ENCODE measurements at regions not wholly inside any gene's neighbourhood (a gene's known extent, or its start where the extent isn't known, plus 50 kb on each side); places are given as distances from the start of the nearest gene placed in this dataset.
"Not testable (repeated sequence)": the region's sequence is repeated elsewhere in the genome, so short reads cannot be mapped to it uniquely, and the experiment has no call there.

DNA sequence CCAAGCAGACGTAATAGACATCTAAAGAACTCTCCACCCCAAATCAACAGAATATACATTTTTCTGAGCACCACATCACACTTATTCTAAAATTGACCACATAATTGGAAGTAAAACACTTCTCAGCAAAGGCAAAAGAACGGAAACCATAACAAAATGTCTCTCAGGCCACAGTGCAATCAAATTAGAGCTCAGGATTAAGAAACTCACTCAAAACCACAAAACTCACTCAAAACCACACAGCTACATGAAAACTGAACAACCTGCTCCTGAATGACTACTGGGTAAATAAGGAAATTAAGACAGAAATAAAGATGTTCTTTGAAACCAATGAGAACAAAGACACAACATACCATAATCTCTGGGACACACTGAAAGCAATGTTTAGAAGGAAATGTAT lies 1879.4 kb upstream of the CELF4 start:
- not testable (repeated sequence) for DNase-seq

DNA sequence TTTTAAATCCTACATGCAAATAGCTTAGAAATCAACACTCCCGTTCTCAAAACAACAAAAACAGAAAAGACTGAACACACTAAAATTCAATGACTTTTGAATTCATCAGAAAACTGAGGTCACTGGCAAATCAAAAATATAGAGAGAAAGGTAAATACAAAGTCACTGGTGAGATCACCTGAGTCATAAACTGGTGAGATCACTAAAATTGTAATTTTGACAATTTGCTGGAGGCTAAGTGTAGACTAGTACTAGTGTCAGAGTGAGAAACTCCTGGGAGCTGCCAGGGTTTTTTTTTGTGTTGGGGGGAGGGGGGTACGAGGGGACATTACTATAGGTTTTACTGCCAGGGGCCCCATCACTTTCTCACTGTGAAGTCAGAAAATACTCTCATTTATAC lies 1876.0 kb upstream of the CELF4 start:
- DNase-seq, result no peak

DNA sequence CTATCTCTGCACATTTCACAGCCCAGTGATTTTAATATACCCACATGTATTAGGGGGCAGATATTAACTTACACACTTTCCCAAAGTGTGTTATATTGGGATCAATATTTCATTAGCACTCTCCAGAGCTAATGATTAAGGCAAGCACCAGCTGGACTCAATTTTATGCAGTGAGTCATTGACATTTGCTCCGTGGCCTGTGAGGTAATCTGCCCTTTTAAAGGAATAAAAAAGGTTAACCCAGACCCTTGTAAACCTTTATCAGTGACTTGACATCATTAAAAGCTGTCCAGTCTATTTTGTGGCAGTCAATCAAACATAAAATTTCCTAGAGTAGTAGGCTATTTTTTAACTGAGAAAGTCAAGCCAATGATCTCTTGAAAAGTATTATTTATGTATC lies 1870.4 kb upstream of the CELF4 start:
- no peak for DNase-seq

DNA sequence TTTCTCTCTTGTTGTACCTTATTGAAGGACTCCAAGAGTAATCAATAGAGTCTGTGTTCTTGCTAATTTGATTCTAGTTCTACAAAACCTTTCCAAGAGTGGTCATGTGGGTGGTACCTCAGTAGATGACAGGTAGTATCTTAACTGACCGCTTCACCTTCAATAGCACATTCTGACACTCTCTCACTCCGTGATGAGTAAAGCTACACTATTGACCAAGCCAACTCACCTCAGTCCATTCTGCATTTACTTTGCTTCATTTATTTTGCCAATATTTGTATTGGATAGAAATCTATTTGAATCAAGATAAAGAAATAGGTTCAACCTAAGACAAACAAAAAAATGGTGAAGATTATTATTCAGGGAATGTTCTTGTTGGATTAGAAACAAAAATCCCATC lies 1869.6 kb upstream of the CELF4 start:
- DNase-seq, result no peak

DNA sequence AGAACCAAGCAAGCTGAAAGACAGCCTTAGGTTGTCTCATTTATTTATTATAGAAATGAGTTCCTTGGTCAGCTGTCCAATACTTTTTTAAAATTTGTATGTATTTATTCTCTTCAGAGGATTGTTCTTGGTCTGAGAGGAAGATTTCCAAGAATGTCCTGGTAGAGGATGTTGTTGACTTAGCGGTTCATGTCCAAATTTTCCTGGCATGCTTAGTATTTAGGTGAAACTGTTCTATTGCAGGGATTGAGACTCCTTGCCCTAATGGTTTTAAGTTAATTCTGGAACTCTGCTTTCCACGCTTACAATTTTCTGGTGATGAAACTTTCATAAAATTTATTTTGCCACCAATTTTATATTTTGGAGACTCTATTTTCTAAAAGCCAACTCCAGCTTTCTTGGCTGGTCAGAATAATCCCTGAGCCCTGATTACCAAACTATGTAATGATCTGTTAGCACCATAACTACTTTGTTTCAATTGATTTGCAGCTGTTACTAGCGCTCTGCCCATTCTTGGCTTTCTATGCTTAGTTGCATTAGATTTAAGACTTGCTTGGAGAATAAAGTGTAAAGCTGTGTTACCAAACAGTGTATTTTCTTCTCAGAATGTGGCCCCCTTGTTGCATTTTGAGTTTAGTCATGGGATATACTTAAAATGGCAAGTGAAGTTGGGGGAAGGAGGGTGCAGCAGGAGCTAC lies 1868.8 kb upstream of the CELF4 start:
- no peak for DNase-seq

DNA sequence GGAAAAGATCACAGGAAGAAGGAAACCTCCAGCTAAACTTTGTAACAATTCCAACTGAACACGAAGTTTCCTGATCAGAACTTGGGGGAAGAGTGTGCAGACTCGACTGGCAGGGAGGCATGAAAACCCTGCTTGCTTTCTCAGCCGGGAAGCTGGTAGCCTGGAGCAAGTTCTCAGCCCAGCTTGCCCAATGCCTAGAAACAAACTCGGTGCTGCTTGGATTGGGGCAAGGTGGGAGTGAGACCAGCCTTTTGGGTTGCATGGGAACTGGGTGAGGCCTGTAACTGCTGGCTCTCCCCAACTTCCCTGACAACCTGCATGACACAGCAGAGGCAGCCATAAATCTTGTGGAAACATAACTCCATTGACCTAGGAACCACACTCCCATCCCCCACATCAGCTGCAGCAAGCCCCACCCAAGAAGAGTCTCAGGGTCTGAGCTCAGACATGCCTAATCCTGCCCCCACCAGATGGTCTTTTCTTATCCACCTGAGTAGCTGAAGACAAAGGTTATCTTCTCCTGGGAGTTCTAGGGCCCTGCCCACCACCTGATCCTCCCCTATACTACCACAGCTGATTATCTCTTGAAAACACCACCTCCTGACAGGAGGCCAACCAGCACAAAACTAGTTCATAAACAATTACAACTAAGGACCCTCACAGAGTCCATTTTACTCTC lies 1859.7 kb upstream of the CELF4 start:
- no peak for DNase-seq

DNA sequence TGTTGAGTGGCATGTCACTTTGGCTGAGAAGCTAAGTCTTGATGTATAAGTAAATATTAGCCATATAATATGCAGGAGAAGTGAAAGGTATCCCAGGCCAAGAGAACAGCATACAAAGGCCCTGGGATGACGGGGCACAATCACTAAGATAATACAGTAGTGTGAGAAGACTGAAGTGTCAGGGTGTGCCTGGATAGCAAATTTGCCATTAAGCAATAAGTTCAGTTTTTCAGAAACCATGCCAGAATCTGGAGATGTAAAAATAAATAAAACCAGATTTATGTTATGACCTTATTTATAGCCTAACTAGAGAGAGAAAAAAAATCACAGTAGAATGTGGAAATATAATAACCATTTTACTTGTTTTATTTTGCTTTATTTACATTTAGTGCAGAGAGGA lies 1858.7 kb upstream of the CELF4 start:
- DNase-seq, result no peak

DNA sequence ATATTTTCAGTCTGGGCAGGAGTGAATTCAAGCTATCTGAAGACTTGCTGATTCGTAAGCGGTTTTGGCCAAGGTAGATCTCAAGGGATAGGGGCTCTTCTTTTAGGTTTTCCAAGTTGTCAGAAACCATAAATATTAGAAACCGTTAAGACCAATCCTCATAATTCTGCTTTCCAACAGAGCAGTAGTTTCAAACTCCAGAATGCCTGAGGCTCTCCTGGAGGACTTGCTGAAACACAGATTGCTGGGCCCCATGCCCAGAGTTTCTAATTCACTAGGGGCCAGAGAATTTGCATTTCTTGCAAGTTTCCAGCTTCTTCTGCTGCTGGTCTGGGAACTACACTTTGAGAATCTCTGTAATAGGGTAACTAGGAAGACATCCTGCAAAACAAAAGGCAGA lies 1855.7 kb upstream of the CELF4 start:
- no peak for DNase-seq

DNA sequence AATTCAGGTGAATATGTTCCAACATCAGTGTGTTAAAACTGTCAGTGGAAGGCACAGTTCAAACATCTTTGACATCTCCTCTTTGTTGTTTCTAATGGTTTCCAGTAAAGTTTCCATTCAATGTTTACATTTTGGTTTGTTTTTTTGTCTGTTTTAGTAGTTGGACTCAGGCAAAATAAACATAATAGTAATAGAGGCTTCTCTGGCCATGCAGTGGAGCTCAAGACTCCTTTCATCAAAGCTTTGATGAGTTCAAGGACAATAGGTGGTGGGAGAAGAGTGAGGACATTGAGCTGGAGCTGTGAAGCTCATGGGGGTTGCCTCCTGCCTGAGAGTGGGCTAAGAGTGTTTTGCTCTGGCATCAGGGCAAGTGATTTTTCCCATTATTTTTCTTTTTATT lies 1853.7 kb upstream of the CELF4 start:
- DNase-seq, result no peak

DNA sequence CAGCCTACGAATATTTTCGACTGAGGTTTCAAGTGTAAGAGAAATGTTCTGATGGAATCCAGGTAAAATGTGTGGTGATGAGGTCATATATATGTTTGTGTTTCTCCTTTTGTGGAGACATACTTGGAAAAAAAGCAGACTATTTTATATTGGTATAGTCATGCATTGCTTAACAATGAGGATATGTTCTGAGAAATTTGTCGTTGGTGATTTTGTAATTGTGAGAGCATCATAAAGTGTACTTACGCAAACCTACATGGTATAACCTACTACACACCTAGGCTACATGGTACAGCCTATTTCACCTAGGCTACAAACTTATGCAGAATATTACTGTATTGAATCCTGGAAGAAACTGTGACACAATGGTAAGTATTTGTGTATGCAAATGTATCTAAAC lies 1849.9 kb upstream of the CELF4 start:
- DNase-seq, result no peak

DNA sequence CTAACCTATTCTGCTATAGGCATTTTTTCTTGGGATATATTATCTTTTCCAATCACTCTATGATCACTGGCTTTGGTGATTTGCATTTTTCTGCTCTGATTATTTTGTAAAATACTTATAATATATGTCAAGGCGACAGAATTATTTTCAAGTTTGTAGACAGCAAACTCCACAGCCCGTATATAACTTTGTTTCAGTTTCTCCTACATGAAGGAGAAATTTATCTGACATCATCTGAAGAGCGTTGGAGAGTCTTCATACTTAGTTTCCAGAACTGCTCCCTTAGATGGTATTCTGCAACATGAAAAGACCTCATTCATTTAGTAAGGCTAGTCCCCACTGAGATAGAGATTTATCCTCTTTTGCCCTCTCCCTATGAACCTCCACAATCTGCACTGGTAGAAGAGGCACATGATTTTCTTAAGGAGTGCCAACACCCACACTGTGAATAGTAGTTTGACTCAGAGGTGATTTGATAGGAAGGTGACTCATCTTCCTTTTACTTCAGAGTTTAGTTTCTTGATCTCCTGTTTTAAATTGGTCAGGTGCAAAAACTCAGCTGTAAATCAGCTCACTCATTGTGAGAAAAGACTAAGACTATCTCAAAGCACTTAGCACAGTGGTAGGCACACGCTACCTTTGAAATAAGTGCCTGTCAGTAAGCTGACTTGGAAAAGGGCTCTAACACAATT lies 1848.6 kb upstream of the CELF4 start:
- DNase-seq, result no peak

DNA sequence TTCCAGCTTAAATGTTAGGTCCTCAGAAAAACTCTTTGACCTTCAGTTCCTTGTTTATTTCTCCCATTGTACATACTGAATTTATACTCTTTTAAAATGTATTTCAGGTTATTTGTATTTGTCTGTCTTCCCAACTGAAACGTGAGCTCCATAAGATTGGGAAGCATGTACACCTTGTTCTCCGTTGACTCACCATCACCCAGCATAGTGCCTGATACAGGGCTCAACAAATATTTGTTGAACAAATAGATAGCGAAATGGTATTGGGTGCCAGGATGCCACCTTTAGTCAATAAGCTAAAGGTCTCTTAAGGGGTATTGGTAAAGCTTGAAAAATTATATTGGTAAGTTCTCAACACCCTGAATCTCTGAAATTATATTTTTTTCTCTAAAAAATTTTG lies 1841.3 kb upstream of the CELF4 start:
- DNase-seq, result no peak

DNA sequence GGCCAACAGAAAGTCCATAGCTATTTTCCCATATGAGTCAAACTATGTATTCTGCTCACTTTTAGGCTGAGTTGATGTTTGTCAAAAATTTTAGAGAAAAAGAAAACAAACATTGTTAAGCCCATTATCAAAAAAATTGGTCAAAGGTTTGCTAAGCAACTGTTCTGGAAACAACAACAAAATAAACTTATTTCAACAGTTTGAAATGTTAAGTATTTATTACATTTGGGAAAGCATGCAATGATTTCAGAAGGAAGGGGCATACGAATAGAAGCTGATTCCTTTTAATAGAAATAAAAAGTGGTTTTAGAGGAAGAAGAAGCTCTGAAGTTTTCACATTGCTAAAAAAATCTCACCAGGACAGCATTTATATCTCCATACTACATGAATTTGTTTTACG lies 1837.5 kb upstream of the CELF4 start:
- no peak for DNase-seq

DNA sequence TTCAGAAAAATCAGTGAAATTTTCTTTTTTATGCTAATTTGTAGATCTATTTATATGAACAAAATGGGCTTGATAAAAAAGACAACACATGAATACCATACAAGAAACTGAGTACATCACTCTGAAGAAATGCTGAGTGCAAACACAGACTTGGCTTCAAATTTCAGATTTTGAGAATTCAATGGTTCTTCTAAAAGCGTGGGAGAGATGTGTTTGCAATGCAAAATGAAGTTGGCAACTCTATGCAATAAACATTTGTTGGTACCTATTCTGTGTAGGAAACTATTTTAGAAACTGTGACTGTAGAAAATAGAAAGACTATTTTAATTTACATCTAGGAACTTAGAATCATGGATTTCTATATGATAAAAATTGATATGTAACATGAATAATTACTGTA lies 1834.1 kb upstream of the CELF4 start:
- no peak for DNase-seq

DNA sequence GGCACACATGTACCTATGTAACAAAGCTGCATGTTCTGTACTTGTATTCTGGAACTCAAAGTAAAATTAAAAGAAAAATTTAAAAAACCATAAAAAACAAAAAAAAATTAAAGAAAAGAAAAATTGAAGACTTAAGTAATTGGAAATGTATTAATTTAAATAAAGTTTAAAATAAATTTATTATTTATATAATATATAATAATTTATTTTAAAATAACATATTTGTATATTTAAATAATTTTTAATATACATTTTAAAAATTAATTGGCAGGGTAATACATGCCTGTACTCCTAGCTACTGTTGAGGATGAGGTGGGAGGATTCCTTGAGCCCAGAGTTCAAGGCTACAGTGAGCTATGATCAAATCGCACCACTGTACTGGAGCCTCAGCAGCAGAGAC lies 1830.6 kb upstream of the CELF4 start:
- DNase-seq, result no peak

DNA sequence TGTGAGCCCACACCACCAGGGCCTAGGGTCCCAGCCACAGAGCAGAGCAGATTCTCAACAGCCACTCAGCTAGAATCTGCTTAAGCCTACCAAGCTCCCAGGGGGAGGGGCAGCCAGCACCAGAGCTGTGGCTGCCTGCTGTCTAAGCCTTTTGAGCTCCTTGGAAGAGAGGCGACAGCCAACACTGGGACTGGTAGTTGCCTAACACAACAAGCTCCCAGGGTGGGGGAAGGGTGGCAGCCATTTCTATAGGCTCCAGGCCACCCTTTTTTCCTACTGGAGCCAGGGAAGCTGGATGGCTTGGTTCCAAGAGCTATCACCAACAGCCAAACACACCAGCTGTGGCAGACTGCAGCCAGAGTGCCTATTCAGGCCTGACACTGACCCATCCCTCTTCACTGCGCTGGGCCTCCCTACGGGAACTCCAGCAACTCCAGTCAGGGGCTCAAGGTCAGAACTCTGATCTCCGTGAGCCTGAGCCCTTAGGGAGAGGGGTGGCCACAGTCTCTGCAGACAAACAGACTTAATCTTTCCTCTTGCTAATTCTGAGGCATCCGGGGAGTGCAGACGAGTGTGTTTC lies 1824.3 kb upstream of the CELF4 start:
- DNase-seq, result no peak

DNA sequence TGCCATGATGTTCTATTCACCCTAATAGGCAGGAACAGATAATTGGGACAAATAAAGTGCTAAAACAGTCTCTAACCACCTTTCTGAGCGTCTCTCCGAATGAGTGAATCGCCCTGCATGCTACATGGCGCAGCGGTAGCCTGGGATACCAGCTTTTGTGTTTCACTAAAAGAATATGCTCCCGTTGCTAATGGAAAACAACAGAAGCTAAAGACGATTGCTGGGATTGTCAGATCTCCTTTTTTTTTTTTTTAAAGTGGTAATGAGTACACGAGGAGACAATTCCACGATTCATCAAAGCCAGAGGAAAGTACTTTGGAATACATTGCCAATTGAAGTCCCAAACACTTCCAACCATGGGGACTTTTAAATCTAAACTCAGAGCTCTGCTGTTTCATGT lies 1815.3 kb upstream of the CELF4 start:
- no peak for DNase-seq

DNA sequence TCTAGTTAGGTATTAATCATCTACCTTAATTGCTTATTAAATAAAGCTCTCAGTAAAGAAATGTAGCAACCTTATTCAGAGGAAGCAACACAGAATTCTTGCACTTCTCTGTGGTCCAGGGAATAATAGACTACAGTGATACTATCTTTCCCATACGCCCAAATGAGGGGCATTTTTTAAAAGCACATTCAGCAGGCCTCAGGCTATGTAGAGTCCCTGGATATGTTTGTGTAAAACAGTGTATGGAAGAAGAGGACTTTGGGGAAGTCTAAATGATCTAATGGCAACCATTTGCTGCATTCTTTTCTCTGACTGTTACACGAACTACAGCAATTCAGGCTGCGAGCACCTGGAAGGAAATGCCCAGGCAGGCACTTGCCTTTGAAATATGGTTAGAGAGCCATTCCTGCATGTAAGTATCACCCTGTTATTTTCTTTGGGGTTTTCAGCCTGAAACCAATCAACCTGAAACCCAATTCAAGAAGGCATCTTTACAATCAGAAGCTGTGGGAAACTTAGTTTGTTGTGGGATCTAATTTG lies 1814.7 kb upstream of the CELF4 start:
- DNase-seq, result no peak

DNA sequence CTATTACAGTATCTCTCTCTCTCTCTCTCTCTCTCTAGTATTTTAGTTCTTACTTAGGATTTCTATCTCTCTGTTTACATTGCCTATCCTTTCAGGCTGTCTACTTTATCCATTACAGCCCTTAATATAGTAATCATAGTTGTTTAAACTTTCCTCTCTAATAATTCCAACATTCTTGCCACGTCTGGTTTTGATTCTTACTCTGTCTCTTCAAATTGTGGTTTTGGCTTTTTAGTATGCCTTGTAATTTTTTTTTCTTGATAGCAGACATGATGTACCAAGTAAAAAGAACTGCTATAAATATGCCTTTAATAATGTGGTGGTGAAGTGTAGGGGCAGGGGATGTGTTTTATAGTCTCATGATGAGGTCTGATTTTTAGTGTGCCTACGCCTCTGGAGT lies 1809.5 kb upstream of the CELF4 start:
- DNase-seq, result no peak

DNA sequence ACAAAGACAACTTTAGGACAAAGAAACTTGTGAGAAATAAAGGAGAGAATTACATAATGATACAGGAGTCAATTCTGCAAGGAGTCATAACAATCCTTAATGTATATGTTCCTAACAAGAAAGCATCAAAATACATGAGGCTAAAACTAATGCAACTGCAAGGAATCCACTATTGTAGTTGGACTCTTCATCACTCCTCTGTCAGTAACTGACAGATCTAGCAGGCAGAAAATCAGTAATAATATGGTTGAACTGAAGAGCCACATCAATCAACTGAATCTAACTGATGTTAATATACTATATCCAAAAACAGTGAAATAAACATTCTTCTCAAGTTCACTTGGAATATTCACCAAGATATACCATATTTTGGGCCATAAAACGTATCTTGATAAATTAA lies 1806.4 kb upstream of the CELF4 start:
- DNase-seq, result no peak

DNA sequence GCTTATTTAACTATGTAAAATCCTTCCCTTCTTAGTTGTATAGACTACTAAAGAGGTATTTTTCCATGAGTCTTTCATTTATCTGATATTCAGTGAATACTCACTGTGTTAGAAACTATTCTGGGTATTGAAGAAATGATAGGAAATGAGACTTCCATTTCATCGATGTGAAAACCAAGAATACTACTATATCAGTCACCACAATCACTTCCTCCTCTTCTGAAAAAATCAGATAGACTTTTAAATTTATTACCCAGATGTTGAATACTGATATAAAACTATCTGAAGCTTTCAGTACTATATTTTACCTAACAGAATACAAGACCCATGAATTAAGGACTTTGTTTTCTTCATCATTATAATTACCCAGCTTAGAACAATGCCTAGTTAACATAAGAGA lies 1801.1 kb upstream of the CELF4 start:
- no peak for DNase-seq

DNA sequence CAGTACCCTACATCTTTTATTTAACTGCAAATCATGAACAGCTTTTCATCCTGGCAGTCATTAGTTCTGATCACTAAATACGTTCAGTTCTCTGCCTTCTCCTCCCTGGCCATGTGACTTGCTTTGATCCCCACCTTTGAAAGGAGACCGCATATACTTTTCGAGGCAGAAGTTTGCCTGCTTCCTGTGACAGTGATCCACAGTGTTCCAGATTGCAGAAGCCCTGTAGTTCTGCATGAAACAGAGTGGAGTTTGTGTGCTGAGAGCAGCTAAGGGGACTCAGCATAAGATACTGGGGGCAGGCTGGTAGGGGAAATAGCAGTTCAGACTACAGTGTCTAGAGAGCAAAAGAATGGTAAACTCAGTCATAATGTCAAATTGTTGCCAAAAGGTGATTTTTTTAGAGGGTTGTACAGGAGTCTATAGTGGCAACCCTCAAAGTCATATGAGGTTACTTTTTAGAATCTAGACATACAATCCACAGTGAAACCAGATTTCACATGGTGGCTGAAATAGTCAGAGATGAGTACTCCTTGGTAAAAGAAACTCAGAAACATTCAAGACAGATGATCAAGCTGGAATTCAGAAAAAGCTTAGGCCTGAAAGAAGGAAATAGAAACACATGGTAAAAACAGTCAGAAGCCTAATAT lies 1800.4 kb upstream of the CELF4 start:
- DNase-seq, result no peak

DNA sequence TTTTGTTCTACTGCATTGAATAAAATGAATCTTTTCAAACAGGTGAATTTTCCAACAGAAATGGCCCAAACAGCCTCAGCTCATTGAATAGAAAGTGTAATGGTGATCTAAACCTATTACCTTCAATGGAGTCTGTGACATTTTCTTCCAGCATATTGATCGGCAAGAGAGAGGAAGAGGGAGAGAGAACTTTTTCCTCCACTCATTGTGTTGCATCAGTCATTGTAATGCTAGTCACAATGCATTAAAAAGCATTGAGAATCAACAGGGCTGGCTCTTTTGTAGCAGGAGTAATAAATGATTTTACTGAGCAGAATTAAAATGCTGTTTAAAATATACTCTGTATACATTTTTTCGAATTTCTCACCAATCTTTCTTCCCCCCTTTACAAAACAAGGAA lies 1794.5 kb upstream of the CELF4 start:
- no peak for DNase-seq

Measured in NCI-H2081 treated with DMSO at 0.1 percent for 48 hours (cell line).